8988T (cell line): ENCODE measurements at regions not wholly inside any gene's neighbourhood (a gene's known extent, or its start where the extent isn't known, plus 50 kb on each side); places are given as distances from the start of the nearest gene placed in this dataset.

Experiments
- DNase-seq: peaks from one replicate; pipeline ENCODE4 v3.0.0; 2011

- no peak for DNase-seq
These were observed 510.4 kb upstream of the AGTR1 start for GRCh38 chr3:148187296-148187695.

DNA sequence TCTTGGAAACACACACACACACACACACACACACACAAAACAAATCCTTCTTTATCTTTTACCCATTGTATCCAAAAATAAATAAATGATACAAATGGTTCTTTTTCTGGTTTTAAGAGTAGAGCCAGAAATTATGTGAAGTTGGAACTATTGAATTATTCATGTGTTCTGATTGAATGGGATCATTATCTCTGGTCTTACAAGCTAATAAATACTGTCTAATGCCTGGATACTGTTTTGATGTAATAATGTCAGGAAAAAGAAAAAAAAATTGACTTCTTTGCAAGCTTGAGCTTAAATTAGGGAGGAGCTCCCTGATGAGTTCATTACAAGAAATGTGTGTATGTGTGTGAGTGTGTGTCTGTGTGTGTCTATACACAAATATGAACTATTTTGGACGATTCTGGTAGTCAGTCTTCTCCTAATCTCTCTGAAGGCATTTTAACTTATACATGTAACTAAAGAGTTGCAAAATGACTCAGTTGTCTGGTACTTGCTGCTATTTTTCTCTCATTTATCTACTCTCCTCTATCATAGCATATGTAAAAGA, 507.2 kb upstream of the AGTR1 start:
- DNase-seq = no peak

- DNase-seq = no peak
These were observed 505.7 kb upstream of the AGTR1 start for GRCh38 chr3:148191966-148192365.

DNA sequence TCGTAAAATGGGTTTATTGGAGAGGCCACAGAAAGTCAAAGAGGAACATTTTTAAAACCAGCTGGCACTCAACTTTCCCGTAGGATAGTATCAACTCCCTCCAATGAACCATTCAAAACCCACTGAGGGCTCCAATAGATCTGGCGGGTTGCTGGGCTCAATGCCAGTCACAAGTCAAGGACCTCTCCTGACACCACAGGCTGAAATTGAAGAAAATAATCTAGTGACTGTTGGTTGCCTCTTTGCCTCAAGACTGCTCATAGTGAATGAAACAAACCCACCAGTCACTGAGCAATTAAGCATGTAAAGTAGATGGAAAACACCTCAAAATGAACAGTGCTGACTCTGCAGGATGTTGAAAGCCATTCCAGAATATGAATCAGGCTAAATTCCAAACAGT, 500.6 kb upstream of the AGTR1 start:
- no peak for DNase-seq

DNA sequence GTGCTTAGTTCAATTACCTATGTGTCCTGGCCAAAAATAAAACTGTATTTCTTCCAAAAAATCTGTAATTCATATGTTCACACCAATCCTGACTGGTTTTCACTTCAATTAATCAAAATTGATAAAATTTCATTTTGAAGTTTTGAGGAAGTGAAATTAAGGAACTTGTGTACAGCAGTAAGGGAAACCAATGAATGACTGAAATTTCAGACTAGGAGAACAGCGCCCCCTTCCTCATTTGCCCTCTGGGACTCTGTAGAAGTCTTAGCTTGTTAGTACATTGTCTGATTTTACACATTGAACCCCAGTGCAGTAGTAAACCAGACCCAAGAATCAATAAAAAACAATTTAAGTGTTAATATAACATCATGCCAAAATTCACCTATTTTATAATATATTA, 495.3 kb upstream of the AGTR1 start:
- DNase-seq = no peak

- no peak for DNase-seq
These were observed 494.2 kb upstream of the AGTR1 start for GRCh38 chr3:148203297-148204010.

DNA sequence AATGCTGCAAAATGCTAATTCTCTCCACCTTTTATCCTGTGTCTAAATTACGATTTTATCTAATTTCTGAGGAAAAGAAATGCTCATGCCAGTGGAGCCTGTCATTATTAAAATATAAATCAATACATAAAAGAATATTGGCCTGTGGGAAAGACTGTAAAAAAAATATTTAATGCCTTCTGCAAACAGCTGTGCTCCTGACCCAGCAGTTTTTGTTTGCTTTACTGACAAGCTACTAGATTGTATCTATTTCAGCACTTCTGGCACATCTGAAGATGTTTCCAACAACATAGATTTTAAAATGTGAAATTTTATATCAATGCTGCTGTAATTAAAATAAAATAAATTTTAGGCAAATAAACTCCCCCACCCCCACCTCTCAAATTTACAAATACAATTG, 493.6 kb upstream of the AGTR1 start:
- DNase-seq = no peak

DNA sequence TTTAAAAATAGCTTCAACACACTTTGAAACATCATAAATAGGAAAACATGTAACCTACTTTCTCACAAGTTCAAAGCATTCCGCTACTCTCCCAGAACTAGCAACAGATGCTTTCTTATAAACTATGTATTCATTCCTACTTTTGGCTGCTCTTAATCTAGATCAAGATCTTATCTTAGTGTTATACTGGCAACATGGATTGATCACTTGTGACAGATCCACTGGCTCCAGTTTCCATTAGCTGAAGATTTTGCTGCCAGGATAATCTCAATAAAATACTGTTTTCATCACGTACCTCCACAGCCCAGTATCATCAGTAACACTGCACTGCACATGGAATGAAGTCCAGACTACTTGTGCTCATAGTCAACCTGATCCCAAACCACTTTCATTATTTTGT, 491.7 kb upstream of the AGTR1 start:
- no peak for DNase-seq

DNA sequence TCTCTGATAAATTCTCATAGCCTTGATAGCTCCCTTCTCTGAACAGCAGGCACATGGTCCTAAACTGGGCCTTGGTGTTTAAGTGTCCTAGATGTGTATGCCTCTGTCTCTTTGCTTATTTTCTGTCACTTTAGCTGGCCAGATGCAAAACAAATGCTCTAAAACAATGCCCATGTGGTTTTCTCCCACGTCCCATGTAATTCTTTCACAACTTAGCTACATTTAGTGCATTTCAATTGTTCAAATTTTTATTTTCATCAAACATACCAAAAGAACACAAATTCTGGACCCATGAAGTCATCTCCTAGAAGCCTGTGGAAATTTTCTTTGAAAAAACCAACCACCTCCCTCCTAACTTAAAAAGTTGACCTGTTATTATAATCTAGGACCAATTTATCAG, 491.3 kb upstream of the AGTR1 start:
- DNase-seq = no peak

GRCh38 chr3:148208975-148209374, 488.7 kb upstream of the AGTR1 start:
- no peak for DNase-seq

GRCh38 chr3:148211725-148212124, 486.0 kb upstream of the AGTR1 start:
- no peak for DNase-seq

DNA sequence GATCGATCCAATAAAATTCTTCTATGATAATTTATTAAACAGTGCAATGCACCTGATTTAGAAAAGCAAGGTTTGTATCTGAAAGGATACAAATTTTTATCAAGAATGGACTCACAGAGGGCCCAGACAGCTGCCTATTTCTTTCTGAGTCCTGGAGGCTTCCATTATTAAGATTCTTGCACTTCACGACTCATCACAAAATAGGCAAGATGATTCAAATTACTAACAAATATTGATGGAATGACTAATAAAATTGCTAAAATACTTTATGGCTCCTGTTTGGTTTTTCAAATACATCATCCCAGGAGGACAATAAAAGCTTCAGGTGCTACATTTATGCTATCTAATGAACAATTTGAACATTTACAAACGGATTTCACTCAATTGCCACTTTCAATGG, 483.0 kb upstream of the AGTR1 start:
- no peak for DNase-seq

DNA sequence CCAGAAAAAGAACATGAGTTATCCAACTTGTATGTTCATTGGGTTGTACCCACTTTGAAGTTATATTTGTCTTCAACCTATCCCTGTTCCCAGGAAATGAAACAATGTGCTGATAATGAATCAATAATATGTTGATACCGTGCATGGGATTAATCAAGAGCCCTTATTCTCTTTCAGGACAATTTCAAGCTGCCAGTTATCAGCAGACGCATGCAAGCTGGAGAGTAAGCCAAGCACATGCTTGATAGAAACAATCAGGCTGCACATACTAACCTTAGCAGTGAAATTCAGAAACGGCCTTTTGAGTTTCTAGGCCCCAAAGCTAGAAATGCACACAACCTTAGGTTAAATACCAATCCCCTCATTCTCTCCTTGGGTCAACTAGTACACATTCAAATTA, 480.4 kb upstream of the AGTR1 start:
- DNase-seq = no peak

DNA sequence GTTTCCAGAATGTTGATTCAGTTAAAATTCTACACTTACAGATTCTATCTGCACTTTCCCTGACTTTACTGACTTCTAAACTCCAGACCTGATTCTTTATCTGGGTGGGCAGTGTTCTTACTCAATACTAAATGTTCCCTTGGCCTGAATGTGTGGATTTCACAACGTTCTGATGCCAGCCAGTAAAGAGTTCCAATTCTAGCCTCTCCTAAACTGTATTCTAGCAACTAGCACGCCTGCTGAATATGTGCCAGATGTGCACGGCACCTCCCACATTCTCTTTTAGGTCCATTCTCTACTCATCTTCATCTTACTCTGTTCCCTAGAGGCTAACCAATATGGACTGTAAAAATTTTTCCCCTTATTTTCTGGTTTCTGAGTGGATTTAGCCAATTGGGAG, 479.5 kb upstream of the AGTR1 start:
- DNase-seq = no peak

DNA sequence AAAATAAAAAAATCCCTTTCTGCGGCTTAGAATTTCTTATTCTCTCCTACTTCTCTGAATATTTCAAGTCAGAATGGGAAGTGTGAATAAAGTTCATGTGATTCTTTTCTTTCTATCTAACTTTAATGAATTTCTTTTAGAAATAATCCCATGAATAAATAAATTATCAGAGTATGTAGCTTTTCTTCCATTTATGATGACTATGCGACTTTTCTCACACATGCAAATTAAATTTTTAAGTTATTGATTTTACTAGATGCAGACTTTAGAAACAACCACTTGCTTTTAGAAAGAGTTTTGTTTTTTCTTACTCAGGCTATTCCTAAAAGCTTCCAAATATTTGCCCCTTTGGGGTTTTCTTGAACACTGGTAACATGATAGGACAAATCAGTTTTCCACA, 477.7 kb upstream of the AGTR1 start:
- DNase-seq = no peak

GRCh38 chr3:148221303-148221702, 476.4 kb upstream of the AGTR1 start:
- DNase-seq = no peak

DNA sequence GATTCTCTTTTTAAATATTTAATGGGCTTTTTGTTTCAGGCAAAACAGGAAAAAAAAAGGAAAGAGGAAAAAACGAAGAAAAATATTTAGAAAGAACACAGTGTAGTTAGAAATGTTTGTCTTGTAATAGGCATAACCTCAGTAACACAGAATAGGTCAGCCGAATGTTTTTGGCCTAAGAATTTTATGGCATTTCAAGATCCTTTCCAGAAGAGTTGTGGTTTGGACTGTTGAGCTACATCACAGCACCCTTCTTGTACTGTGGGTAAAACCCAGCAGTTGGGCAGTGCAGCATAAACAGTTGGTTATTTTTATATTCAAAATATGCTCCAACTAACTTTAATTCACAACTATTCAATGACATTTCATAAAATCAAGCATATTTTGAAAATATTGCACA, 474.4 kb upstream of the AGTR1 start:
- DNase-seq = no peak

DNA sequence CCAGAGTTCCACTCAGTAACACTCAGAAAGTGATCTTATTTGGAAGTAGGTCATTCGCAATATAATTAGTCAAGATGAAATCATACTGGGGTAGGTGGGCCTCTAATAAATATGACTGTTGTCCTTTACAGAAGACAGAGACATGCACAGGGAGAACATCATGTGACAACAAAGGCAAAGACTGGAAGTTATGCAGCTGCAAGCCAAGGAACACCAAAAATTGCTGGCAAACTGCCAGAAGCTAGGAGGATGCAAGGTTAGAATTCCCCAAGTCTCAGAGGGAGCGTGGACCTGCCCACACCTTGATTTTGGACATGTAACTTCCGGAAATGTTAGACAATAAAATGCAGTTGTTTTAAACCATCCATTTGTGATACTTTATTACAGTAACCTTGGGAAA, 471.5 kb upstream of the AGTR1 start:
- no peak for DNase-seq

DNA sequence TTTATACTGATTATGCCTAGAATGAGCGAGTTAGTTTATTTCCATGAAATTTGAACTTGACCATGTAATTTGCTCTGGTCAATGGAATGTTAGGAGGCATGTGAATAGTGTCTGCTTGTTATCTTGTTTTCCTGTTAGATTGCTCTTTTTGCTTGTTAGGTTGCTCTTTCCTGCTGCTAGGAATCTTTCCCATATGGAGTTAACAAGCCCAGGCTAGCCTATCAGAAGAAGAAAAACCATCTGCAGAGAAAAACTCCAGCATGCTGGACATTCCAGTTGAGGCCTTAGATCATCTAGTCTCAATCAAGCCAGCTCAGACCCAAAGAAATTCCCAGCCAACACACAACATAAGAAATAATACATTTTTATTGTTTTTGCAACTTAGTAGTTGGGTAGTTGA, 470.2 kb upstream of the AGTR1 start:
- no peak for DNase-seq

DNA sequence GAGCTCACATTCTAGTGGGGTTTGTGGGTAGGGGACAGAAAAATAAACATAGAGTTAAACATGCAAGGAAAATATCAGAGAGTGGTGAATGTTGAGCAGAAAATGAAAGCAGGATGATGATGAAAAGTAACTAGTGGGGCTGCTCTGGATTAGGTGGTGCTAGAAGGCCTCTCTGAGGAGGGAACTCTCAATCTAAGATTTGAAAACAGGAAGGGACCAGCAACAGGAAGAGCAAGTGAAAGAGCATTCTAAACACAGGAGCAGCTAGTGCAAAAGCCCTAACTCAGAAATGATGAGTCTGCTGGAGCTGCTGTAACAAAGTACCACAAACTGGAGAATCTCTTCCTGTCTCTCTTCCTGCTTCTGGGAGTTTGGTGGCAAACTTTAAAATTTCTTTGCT, 468.6 kb upstream of the AGTR1 start:
- no peak for DNase-seq

DNA sequence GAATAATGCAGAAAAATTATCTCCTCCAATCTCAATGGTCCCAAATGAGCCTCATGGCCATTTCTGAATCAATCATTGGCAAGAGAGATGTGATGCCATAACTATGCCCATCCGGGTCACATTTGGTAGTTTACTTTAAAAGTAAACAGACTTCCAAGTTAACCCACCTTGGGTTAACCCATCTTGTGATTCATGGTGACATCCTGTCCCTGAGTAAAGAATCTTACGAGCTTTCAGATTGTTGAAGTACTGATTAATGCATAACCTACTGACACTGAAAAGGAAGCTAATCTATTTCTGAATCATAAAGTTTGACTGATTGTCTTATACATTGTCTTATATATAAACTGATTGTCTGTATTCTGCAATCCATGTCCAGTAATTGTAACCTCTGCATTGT, 467.2 kb upstream of the AGTR1 start:
- no peak for DNase-seq

DNA sequence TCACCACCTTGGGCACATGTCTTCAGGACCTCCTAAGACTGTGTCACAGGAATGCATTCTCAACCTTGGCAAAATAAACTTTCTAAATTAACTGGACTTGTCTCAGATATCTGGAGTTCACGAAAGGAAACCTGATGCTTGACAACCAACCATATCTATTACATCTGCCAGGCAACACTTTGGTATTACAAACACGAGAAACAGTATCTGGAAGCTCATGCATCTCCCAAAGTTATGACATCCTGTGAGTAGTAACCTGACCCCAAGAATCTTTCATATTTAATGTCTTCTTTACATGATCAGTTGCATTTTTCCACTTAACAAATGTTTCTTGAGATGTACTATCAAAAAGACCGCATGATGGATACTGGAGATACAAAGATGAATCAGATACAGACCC, 465.3 kb upstream of the AGTR1 start:
- DNase-seq = no peak

GRCh38 chr3:148233403-148233802, 464.3 kb upstream of the AGTR1 start:
- DNase-seq = no peak

- no peak for DNase-seq
These were observed 463.2 kb upstream of the AGTR1 start for GRCh38 chr3:148234536-148234935.

DNA sequence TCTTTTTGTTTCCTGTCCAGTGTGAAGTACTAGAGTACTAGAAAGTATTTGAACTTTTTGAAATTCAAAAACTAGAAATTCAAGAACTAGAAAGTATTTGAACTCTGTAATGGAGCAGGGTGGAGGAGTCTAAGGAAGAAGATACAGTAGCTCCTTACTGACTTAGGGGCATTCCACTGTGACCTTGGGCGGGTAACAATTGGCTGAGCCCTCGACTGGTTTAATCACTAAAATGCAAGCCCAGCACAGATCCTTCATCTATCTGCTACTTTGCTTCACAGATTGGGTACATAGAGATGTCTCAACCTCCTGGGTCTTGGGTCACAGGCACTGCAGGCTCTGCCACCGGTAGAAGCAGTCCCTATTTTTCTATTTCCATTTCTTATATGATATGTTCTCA, 462.1 kb upstream of the AGTR1 start:
- DNase-seq = no peak
